ENCODE measurements at regions not wholly inside any gene's neighbourhood (a gene's known extent, or its start where the extent isn't known, plus 50 kb on each side); places are given as distances from the start of the nearest gene placed in this dataset.

DNA sequence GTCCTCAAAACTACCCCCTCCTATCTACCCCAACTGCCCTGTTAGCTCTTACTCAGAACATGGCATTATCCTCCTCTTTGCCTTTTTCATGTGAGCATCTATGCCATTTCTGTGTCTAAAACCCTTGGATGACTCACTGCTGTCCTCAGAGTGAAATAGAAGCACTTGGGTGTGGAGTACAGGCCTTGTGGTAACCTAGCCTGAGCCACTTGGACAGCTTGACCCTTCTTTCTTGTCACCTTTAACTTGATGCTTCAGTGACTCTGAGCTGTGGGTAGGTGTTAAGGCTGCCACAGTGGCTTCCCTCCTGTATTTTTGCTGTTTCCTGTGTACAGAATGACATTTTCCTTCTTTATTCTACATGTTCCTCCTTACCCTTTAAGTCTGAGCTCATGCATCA lies 391.4 kb downstream of the SH3GL2 start:
- no peak for DNase-seq (ENCODE audit: low read depth)
- TF ChIP-seq, protein P1, sequence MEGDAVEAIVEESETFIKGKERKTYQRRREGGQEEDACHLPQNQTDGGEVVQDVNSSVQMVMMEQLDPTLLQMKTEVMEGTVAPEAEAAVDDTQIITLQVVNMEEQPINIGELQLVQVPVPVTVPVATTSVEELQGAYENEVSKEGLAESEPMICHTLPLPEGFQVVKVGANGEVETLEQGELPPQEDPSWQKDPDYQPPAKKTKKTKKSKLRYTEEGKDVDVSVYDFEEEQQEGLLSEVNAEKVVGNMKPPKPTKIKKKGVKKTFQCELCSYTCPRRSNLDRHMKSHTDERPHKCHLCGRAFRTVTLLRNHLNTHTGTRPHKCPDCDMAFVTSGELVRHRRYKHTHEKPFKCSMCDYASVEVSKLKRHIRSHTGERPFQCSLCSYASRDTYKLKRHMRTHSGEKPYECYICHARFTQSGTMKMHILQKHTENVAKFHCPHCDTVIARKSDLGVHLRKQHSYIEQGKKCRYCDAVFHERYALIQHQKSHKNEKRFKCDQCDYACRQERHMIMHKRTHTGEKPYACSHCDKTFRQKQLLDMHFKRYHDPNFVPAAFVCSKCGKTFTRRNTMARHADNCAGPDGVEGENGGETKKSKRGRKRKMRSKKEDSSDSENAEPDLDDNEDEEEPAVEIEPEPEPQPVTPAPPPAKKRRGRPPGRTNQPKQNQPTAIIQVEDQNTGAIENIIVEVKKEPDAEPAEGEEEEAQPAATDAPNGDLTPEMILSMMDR (IDR thresholded peaks at IDR 0.05; ENCODE audit: control insufficient read depth, insufficient read depth, low read depth, low read length, missing control alignments), result no peak

GRCh38 chr9:17978773-17979172 lies 399.9 kb downstream of the SH3GL2 start:
- H3K4me3 ChIP-seq (ENCODE audit: control insufficient read depth, low read depth, low read length), result no peak overlapping the region
- DNase-seq (ENCODE audit: low read depth), result no peak
- TF ChIP-seq, protein P1 (IDR thresholded peaks at IDR 0.05; ENCODE audit: control insufficient read depth, insufficient read depth, low read depth, low read length, missing control alignments), result no peak

More for the DNA sequence above, 391.4 kb downstream of the SH3GL2 start:
- H3K4me3 ChIP-seq (ENCODE audit: control insufficient read depth, low read depth, low read length), result no peak overlapping the region

DNA sequence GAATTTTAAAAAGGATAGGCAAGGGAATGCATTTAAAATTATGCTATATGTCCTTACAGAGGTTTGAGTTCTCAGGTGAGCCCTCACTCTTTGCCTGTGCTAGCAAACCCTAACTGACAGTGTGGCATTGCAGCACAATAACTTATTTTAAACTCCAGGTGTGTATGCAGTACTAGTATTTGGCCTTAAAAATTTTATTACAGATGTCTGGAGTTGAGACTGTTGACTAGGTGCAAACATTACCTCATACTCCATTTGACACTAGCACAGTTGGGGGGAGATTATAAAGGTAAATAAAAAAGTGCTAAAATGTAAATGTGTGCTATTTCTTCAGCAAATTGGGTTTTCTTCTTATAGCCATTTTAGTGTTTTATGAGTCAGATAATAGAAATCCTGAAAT lies 407.7 kb downstream of the SH3GL2 start:
- H3K4me3 ChIP-seq (ENCODE audit: control insufficient read depth, low read depth, low read length), result no peak overlapping the region
- TF ChIP-seq, protein P1 (IDR thresholded peaks at IDR 0.05; ENCODE audit: control insufficient read depth, insufficient read depth, low read depth, low read length, missing control alignments), result no peak
- DNase-seq (ENCODE audit: low read depth), result no peak

DNA sequence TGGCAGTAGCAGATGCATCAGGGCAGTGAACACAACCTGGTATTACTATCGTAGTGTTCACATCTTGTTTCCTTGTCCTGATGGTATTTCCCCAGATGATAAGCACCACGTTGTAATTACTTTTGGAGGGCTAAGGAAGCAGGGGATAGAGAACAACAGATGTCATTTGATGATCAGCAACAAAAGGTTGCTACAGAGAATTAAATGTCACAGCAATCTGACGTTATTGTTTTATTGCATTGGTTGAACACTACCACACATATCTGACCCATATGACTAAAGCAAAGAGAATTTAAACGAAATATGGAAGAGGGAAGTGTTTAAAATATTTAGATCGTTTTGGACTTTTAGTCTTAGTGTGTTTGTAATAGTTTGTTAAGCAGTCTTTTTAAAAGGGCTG lies 408.3 kb downstream of the SH3GL2 start:
- TF ChIP-seq, protein P1 (IDR thresholded peaks at IDR 0.05; ENCODE audit: control insufficient read depth, insufficient read depth, low read depth, low read length, missing control alignments), result no peak
- H3K4me3 ChIP-seq (ENCODE audit: control insufficient read depth, low read depth, low read length), result no peak overlapping the region
- no peak for DNase-seq (ENCODE audit: low read depth)

DNA sequence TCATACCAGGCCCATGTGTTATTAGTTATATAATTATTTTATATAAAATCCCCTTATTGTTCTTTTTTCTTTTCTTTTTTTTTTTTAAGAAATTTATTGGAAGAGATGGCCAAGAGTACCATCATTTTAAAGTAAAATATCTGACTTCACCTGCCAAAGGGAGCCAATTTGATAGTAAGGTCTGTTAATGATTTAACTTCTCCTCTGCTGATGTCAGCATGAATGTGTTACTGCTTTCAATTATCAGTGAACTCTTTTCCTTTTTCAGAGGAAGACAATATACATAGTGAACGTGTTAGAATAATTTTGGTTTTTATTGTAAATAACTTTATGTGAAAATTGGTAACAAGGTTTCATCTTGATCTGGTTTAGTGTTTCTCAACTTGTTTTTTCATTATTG lies 409.6 kb downstream of the SH3GL2 start:
- TF ChIP-seq, protein P1 (IDR thresholded peaks at IDR 0.05; ENCODE audit: control insufficient read depth, insufficient read depth, low read depth, low read length, missing control alignments), result no peak
- no peak for DNase-seq (ENCODE audit: low read depth)
- no peak overlapping the region for H3K4me3 ChIP-seq (ENCODE audit: control insufficient read depth, low read depth, low read length)

DNA sequence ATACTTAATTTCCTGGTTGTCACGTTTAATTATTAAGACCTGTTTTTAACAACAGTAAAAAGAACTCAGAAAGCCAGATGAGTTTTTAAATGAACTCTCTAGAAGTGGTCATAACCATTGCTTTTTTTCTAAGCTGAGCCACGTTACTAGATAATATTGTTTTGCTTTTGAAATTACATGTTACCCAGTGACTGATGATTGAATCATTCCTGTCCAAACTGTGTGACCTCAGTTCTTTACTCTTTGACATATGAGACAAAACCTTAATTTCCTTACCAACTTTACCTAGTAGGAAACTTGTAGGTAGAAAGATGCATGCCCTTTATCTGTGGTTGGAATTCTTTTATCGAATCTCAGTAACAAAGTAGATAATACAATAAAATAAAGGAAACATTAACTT lies 411.7 kb downstream of the SH3GL2 start:
- no peak for DNase-seq (ENCODE audit: low read depth)
- no peak overlapping the region for H3K4me3 ChIP-seq (ENCODE audit: control insufficient read depth, low read depth, low read length)
- TF ChIP-seq, protein P1 (IDR thresholded peaks at IDR 0.05; ENCODE audit: control insufficient read depth, insufficient read depth, low read depth, low read length, missing control alignments), result no peak

GRCh38 chr9:17993024-17993423 lies 414.2 kb downstream of the SH3GL2 start:
- no peak for DNase-seq (ENCODE audit: low read depth)
- H3K4me3 ChIP-seq (ENCODE audit: control insufficient read depth, low read depth, low read length), result no peak overlapping the region
- TF ChIP-seq, protein P1 (IDR thresholded peaks at IDR 0.05; ENCODE audit: control insufficient read depth, insufficient read depth, low read depth, low read length, missing control alignments), result no peak

Data from AG09309 (cell line).